Muscle layer of colon (tissue), 2 donors: ENCODE measurements at regions not wholly inside any gene's neighbourhood (a gene's known extent, or its start where the extent isn't known, plus 50 kb on each side); places are given as distances from the start of the nearest gene placed in this dataset.

ENCODE experiments used
- H3K27ac ChIP-seq: one replicate; pipeline ENCODE4 v1.7.0; 2013; ENCODE audit warnings: low read depth, mild to moderate bottlenecking, low read length, moderate library complexity
- H3K27me3 ChIP-seq, 2 donors: one replicate each; pipeline ENCODE4 v1.7.0; 2013; ENCODE audit warnings: low read length in 2 of 2, mild to moderate bottlenecking in 2 of 2; ENCODE audit not compliant: insufficient read depth in 2 of 2, control insufficient read depth in 1 of 2
- H3K36me3 ChIP-seq: one replicate; pipeline ENCODE4 v1.7.0; 2013; ENCODE audit warnings: mild to moderate bottlenecking, low read length; ENCODE audit not compliant: insufficient read depth
- H3K4me1 ChIP-seq: one replicate; pipeline ENCODE4 v1.7.0; 2013; ENCODE audit warnings: mild to moderate bottlenecking, low read length; ENCODE audit not compliant: insufficient read depth
- H3K4me3 ChIP-seq, 2 donors: one replicate each; pipeline ENCODE4 v1.7.0; 2013; ENCODE audit warnings: low read length in 2 of 2, low read depth in 1 of 2, mild to moderate bottlenecking in 1 of 2, moderate library complexity in 1 of 2
- H3K9ac ChIP-seq: one replicate; pipeline ENCODE4 v1.7.0; 2013; ENCODE audit warnings: low read length
- H3K9me3 ChIP-seq: one replicate; pipeline ENCODE4 v1.7.0; 2013; ENCODE audit warnings: mild to moderate bottlenecking, low read length
- donor health status: abdominal sarcoma.
- donor health status: Adenocarcinoma of cecum.

DNA sequence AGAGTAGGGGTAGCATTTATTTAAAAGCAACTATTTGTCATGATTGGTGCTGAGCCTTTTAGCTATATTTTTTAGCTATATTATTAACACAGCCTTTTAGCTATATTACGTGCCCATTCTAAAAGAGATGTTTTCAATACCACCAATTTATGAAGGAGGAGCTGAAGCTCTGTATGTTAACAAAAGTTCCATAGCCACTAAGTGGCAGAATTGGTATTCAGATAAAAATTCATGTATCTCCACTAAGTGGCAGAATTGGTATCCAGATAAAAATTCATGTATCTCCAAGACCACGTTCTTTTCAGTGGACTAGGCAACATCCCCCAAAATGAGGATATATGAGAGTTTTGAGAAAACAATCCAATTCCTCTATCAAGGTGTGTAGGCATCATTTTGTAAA lies 268.6 kb downstream of the HGF start:
- peaks cover 9% of the 10 kb centered on the region for H3K4me1 ChIP-seq
- H3K4me3 ChIP-seq: no peak overlapping the region
- H3K27me3 ChIP-seq: no peaks in the 10 kb centered on the region
- H3K27ac ChIP-seq: no peak overlapping the region
- no peaks in the 10 kb centered on the region for H3K36me3 ChIP-seq
- no peaks in the 10 kb centered on the region for H3K9me3 ChIP-seq
- no peak overlapping the region for H3K9ac ChIP-seq

DNA sequence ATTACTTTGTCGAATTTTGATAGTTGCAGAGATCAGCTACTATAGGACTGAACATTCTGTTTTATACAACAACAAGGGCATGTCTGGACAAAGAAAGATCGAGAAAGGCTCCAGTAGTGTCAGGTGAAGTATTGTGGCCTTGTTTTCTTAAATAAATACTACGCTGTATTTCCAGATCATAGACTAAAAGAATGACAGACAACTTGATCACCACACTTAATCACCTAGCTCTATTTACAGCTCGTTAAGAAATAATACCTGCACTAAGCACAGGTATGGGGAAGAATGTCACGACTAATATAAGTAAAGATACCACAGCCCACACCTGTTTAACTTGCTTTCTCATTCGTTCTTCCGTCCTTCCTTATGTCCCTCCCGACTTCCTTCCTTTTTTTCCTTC lies 269.2 kb downstream of the HGF start:
- no peak overlapping the region for H3K9ac ChIP-seq
- H3K36me3 ChIP-seq: no peaks in the 10 kb centered on the region
- H3K4me1 ChIP-seq: peaks cover 9% of the 10 kb centered on the region
- H3K4me3 ChIP-seq: no peak overlapping the region
- no peaks in the 10 kb centered on the region for H3K9me3 ChIP-seq
- no peaks in the 10 kb centered on the region for H3K27me3 ChIP-seq
- no peak overlapping the region for H3K27ac ChIP-seq

DNA sequence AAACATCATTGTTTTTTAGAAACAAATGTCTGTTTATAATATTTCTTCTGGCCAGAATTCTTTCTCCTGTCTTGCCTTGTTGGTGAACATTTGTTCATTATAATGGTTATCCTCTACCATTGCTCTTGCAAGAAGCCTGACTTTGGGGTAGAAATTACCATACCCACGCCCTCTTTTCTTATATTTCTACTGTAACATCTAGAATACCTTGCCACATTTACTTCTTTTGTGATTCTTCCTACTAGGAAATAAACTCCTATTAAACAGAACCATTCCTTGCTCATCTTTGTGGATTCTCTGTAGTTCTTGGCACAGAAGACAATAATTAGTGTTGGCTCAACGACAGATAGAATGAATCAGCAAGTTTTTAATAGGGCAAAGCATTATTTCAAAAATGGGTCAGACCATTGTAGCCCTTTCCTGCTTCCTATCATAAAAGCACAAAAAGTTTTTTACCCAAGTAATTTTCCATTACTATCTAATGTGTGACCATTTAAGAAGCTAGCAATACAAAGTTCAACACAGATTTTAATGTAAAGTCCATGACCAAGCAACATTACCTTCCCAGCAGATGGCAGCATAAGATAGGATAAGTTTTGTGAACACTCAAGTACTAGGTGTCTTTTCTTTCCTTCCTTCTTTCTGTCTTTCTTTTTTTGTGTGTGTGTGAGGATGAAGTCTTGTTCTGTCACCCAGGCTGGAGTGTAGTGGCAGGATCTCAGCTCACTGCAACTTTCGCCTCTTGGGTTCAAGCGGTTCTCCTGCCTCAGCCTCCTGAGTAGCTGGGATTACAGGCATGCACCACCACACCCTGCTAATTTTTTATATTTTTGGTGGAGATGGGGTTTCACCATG lies 270.4 kb downstream of the HGF start:
- Histone ChIP-seq H3K27me3 (no peaks in the 10 kb centered on the region), H3K4me3 (no peak overlapping the region), H3K9ac (no peak overlapping the region), H3K4me1 (peaks cover 9% of the 10 kb centered on the region), H3K9me3 (no peaks in the 10 kb centered on the region), H3K27ac (no peak overlapping the region), H3K36me3 (no peaks in the 10 kb centered on the region)

DNA sequence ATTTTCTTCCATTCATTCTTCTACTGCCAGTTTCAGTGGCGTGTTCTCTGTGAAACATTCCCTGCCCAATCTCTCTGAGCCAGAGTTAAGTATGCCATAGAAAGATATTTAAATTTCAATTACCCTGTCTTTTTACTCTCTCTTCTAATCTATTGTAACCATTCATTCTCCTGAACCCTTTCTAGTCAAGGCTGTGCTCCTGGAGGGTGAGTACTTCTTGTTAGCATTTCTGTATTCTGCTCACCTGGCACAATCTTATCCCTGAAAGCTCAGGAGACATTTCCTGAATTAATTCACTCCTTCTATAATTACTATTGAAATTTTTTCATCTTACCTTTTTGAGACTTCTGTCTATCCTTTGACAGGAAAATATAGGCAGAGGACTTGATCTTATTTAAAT lies 271.7 kb downstream of the HGF start:
- Histone ChIP-seq H3K4me1 (peaks cover 9% of the 10 kb centered on the region), H3K27me3 (no peaks in the 10 kb centered on the region), H3K4me3 (no peak overlapping the region), H3K9me3 (no peaks in the 10 kb centered on the region), H3K9ac (no peak overlapping the region), H3K36me3 (no peaks in the 10 kb centered on the region), H3K27ac (no peak overlapping the region)

DNA sequence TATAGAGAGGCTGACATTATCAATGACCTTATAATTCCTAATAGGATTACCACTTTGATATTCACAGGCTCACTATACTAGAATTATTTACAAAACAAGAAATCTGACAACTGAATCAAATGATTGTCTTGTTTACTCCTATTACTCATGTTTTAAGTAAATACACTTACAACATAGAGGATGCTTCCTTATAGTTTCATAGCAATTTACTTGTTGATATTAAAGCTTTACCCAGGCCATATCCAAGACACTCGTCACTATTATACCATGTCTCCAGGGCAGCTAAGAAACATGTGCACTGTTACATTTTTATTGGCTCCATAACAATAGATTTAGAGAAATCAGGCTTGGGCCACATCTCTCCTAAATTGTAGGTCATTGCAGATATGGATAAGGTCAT lies 276.9 kb downstream of the HGF start:
- no peaks in the 10 kb centered on the region for H3K36me3 ChIP-seq
- no peak overlapping the region for H3K9ac ChIP-seq
- no peak overlapping the region for H3K4me3 ChIP-seq
- H3K9me3 ChIP-seq: no peaks in the 10 kb centered on the region
- H3K4me1 ChIP-seq: peaks cover 7% of the 10 kb centered on the region
- H3K27ac ChIP-seq: no peak overlapping the region
- no peaks in the 10 kb centered on the region for H3K27me3 ChIP-seq

DNA sequence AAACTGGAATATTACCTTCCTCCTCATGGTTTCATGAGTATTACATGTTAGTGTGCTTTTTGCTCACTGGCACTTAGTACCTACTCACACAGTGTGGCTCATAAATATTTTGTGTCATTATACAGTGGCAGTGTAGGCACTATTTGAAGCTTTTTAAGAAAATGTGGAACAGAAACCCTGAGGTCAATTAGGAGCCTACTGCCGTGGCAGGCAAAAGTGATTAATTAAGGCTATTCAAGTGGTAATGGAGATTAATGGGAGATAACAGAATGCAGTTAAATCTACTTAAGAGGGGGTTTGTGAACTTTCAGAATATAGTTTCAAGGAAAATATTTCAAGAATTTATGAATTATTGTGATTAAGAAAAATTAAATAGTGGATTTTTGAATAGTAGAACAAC lies 277.6 kb downstream of the HGF start:
- Histone ChIP-seq H3K4me1 (peaks cover 7% of the 10 kb centered on the region), H3K27ac (no peak overlapping the region), H3K36me3 (no peaks in the 10 kb centered on the region), H3K9ac (no peak overlapping the region), H3K27me3 (no peaks in the 10 kb centered on the region), H3K4me3 (no peak overlapping the region), H3K9me3 (no peaks in the 10 kb centered on the region)

DNA sequence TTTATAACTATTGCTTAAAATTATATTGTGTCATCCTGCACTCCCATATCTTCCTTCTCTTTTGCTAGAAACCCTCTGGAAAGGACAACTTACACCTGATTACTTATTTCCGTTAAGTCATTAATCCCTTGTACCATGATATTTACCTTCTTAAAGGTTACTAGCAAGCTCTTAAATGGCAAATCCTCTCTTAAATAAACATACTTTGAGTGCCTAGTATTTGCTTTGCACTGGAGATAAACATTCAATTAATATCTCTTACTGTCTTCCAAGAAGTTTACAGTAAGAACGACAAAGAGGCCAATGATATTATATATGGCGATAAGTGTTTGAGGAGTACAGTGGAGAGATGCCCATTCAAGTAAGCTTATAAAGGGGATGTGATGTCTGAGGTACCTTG lies 278.3 kb downstream of the HGF start:
- no peaks in the 10 kb centered on the region for H3K27me3 ChIP-seq
- H3K4me1 ChIP-seq: peaks cover 7% of the 10 kb centered on the region
- no peaks in the 10 kb centered on the region for H3K9me3 ChIP-seq
- no peak overlapping the region for H3K27ac ChIP-seq
- H3K4me3 ChIP-seq: no peak overlapping the region
- no peak overlapping the region for H3K9ac ChIP-seq
- no peaks in the 10 kb centered on the region for H3K36me3 ChIP-seq

DNA sequence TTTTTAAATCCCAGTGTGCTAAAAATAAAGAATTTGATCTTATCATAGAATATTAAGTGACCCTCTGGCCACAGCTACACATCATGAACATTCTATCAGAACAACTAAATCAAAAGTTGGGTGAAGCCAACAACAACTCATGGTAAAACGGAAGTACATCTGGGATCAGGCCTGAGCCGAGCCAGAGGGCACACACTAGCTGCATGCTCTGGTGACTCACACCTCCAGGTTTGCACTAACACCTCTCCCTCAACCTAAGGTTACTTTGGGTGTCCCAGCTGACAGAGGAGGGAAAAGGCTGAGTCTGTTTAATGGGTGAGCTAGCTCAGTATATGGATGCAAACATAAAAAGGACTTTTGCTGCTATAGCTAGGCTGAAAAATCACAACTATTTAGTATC lies 281.6 kb downstream of the HGF start:
- Histone ChIP-seq H3K9ac (no peak overlapping the region), H3K27me3 (no peaks in the 10 kb centered on the region), H3K4me3 (no peak overlapping the region), H3K36me3 (no peaks in the 10 kb centered on the region), H3K9me3 (no peaks in the 10 kb centered on the region), H3K4me1 (peaks cover 16% of the 10 kb centered on the region), H3K27ac (no peak overlapping the region)

DNA sequence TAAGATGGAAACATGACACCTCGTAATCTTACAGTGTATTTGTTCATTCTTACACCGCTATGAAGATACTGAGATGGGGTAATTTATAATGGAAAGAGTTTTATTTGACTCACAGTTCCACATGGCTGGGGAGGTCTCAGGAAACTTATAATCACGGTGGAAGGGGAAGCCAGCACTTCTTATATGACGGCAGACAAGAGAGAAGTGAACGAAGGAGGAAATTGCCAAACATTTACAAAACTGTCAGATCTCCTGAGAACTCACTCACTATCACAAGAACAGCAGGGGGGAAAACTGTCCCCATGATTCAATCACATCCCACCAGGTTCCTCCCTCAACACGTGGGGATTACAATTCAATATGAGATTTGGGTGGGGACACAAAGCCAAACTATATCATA lies 282.3 kb downstream of the HGF start:
- H3K27me3 ChIP-seq: no peaks in the 10 kb centered on the region
- H3K4me1 ChIP-seq: peaks cover 16% of the 10 kb centered on the region
- no peak overlapping the region for H3K27ac ChIP-seq
- H3K4me3 ChIP-seq: no peak overlapping the region
- H3K9ac ChIP-seq: no peak overlapping the region
- no peaks in the 10 kb centered on the region for H3K9me3 ChIP-seq
- H3K36me3 ChIP-seq: no peaks in the 10 kb centered on the region

DNA sequence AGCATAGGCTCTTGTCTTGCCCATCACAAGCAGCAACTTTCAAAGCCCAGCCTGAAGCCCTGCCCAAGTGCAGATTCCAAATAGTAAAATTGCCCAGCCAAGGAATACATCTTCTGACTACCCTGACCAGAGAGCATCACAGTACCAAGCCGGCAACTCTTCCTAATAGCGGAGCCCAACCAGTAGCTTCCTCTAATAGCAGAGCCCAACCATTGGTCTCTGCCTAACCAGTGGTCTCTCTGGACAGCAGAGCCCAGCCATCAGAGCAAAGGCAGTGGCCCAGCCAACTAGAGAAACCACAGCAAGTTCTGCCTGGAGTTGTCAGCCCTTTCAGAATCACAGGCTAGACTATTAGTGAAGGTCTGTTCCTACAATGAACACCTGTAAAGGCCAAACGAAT lies 285.6 kb downstream of the HGF start:
- Histone ChIP-seq H3K27me3 (no peaks in the 10 kb centered on the region), H3K27ac (no peak overlapping the region), H3K36me3 (no peaks in the 10 kb centered on the region), H3K9me3 (no peaks in the 10 kb centered on the region), H3K4me3 (no peak overlapping the region), H3K4me1 (peaks cover 8% of the 10 kb centered on the region), H3K9ac (no peak overlapping the region)

DNA sequence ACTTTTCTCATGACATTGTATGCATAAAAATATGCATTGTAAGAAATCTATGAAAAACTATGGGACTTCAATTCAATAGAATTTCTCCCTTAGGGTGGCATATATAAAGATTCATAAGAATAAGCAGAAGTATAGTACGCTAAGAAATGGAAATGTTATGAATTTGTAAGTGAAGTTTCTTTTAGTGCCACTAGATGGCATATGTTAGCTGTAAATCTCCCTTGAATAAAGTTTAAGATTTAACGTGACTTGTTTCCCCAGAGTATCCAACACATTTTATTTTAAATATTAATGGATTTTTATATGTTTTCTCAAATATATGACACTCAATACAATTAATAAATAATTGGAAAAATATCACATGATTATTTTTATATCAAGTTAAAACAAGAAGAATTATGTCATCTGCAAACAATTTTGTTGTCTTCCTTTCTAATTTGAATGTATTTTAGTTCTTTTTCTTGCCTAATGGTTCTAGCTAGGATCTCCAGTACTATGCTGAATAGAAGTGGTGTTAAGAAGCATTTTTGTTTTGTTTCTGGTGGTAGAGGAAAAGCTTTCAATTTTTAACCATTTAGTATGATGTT lies 287.2 kb downstream of the HGF start:
- Histone ChIP-seq H3K9ac (no peak overlapping the region), H3K4me1 (peaks cover 8% of the 10 kb centered on the region), H3K27ac (no peak overlapping the region), H3K4me3 (no peak overlapping the region), H3K9me3 (no peaks in the 10 kb centered on the region), H3K36me3 (no peaks in the 10 kb centered on the region), H3K27me3 (no peaks in the 10 kb centered on the region)

DNA sequence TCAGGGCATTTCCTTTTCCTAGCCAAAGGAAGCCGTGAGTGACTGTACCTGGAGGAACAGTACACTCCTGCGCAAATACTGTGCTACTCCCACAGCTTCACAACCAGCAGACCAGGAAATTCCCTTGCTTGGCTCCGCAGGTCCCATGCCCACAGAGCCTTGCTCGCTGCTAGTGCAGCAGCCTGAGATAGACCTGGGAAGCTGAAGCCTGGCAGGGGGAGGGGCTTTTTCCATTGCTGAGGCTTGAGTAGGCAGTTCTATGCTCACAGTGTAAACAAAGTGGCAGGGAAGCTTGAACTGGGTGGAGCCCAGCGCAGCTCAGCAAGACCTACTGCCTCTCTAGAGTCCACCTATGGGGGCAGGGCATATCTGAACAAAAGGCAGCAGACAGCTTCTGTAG lies 291.2 kb downstream of the HGF start:
- no peaks in the 10 kb centered on the region for H3K36me3 ChIP-seq
- no peak overlapping the region for H3K9ac ChIP-seq
- H3K9me3 ChIP-seq: no peaks in the 10 kb centered on the region
- no peak overlapping the region for H3K27ac ChIP-seq
- H3K27me3 ChIP-seq: no peaks in the 10 kb centered on the region
- no peaks in the 10 kb centered on the region for H3K4me1 ChIP-seq
- H3K4me3 ChIP-seq: no peak overlapping the region
